ENCODE measurements at regions not wholly inside any gene's neighbourhood (a gene's known extent, or its start where the extent isn't known, plus 50 kb on each side); places are given as distances from the start of the nearest gene placed in this dataset.

- TF ChIP-seq SPI1 (IDR thresholded peaks at IDR 0.05; ENCODE audit: low read depth, low read length): no peak
- no peak for TF ChIP-seq POLR2A (IDR thresholded peaks at IDR 0.05; ENCODE audit: low read depth, low read length)
- TF ChIP-seq TAF1 (IDR thresholded peaks at IDR 0.05; ENCODE audit: low read depth, low read length): no peak
- no peak for TF ChIP-seq POLR2AphosphoS5 (IDR thresholded peaks at IDR 0.05; ENCODE audit: low read depth, low read length)
- TF ChIP-seq POU2F2 (IDR thresholded peaks at IDR 0.05; ENCODE audit: low read depth, low read length): no peak
Measured at GRCh38 chr15:81807186-81807585, 238.6 kb downstream of the MEX3B start.

Data from GM12891 (cell line).